ENCODE measurements at regions not wholly inside any gene's neighbourhood (a gene's known extent, or its start where the extent isn't known, plus 50 kb on each side); places are given as distances from the start of the nearest gene placed in this dataset.

- Mint-ChIP-seq H3K9me3 (no peaks in the 10 kb centered on the region), H3K36me3 (no peaks in the 10 kb centered on the region)
- TF ChIP-seq, protein P1, sequence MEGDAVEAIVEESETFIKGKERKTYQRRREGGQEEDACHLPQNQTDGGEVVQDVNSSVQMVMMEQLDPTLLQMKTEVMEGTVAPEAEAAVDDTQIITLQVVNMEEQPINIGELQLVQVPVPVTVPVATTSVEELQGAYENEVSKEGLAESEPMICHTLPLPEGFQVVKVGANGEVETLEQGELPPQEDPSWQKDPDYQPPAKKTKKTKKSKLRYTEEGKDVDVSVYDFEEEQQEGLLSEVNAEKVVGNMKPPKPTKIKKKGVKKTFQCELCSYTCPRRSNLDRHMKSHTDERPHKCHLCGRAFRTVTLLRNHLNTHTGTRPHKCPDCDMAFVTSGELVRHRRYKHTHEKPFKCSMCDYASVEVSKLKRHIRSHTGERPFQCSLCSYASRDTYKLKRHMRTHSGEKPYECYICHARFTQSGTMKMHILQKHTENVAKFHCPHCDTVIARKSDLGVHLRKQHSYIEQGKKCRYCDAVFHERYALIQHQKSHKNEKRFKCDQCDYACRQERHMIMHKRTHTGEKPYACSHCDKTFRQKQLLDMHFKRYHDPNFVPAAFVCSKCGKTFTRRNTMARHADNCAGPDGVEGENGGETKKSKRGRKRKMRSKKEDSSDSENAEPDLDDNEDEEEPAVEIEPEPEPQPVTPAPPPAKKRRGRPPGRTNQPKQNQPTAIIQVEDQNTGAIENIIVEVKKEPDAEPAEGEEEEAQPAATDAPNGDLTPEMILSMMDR (conservative IDR thresholded peaks at IDR 0.05) = no peak
Measured at GRCh38 chr14:65943150-65943549, 530.6 kb downstream of the FUT8 start.

DNA sequence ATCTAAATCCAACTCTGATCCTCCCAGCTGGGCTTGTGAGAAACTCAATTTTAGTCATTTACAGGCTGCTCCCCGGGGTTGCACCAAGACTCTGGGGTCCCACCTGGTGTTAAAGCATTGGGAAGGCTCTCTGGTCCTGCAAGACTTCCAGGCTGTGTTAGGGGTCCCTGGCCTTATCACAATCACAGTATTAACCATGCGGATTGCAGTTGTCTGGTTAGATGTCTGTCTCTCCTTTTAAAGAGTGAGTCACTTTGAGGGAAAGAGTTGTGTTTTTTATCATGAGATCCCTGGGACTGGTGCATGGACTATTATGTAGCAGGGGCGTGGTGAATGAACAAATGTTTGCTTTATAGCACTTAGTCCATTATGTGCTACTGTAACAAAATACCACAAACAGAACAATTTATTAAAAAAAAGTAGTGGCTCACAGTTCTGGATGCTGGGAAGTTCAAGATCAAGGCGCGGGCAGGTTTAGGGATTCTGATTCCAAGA, 531.4 kb downstream of the FUT8 start:
- Mint-ChIP-seq H3K4me1 (ENCODE audit: unreplicated experiment) (peaks cover 6% of the 10 kb centered on the region), H3K27me3 (peaks cover 17% of the 10 kb centered on the region), H3K27ac (no peak overlapping the region), H3K4me3 (no peak overlapping the region), H3K9me3 (peaks cover 3% of the 10 kb centered on the region), H3K36me3 (no peaks in the 10 kb centered on the region)
- DNase-seq (ENCODE audit: extremely low spot score, unreplicated experiment) = no peak
- TF ChIP-seq, protein P1 (conservative IDR thresholded peaks at IDR 0.05) = no peak

More at GRCh38 chr14:65943150-65943549, 530.6 kb downstream of the FUT8 start:
- no peak for DNase-seq (ENCODE audit: extremely low spot score, unreplicated experiment)
- no peak overlapping the region for H3K27ac Mint-ChIP-seq
- H3K4me3 Mint-ChIP-seq = no peak overlapping the region
- H3K27me3 Mint-ChIP-seq = peaks cover 13% of the 10 kb centered on the region
- H3K4me1 Mint-ChIP-seq (ENCODE audit: unreplicated experiment) = peaks cover 6% of the 10 kb centered on the region

DNA sequence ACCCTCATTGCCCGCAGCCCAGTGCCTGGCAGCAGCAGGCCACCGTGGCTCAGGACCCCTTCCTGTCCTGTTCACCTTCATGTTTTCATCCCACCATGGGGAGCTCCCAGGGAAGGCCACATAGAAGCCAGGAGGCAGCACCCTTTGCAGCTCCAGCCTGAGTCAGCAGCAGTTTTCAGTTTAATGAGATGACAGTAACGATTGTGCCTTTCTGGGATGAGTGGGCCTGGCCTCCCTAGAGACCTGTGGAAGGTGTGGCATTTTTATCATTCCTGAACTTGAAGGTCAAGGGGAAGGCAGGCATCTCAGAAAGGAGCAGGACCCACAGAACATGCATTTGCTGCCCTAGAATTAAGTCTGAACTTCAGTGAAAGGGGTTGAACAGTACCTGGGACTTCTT, 532.8 kb downstream of the FUT8 start:
- DNase-seq (ENCODE audit: extremely low spot score, unreplicated experiment) = no peak
- H3K27ac Mint-ChIP-seq = no peak overlapping the region
- peaks cover 9% of the 10 kb centered on the region for H3K4me1 Mint-ChIP-seq (ENCODE audit: unreplicated experiment)
- TF ChIP-seq, protein P1 (conservative IDR thresholded peaks at IDR 0.05) = no peak
- peaks cover 3% of the 10 kb centered on the region for H3K9me3 Mint-ChIP-seq
- H3K36me3 Mint-ChIP-seq = no peaks in the 10 kb centered on the region
- H3K27me3 Mint-ChIP-seq = peaks cover 29% of the 10 kb centered on the region
- H3K4me3 Mint-ChIP-seq = no peak overlapping the region

GRCh38 chr14:65946494-65946893, 534.0 kb downstream of the FUT8 start:
- Mint-ChIP-seq H3K4me1 (ENCODE audit: unreplicated experiment) (peaks cover 10% of the 10 kb centered on the region), H3K36me3 (no peaks in the 10 kb centered on the region), H3K4me3 (no peak overlapping the region), H3K27ac (no peak overlapping the region), H3K9me3 (peaks cover 3% of the 10 kb centered on the region), H3K27me3 (peaks cover 33% of the 10 kb centered on the region)
- TF ChIP-seq, protein P1 (conservative IDR thresholded peaks at IDR 0.05) = no peak
- DNase-seq (ENCODE audit: extremely low spot score, unreplicated experiment) = no peak

DNA sequence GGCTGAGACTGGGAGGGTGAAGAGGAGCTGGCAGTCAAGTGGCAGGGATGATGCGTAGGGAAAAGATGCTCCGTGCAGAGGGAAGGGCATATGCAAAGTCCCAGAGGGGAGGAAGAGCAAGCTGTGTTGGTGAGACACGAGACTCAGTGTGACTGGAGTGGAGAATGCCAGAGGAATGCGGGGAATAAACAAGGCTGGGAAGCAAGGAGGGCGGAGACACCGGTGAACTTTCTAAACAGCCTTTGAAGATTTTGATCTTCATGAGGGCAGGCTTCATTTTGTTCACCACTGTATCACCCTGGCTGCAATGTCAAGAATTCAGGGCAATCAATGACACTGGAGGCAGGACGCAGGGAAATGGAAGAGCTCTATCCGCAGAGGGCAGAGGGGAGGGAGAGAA, 535.8 kb downstream of the FUT8 start:
- TF ChIP-seq, protein P1 (conservative IDR thresholded peaks at IDR 0.05) = no peak
- H3K27me3 Mint-ChIP-seq = peaks cover 39% of the 10 kb centered on the region
- H3K4me3 Mint-ChIP-seq = no peak overlapping the region
- no peak overlapping the region for H3K27ac Mint-ChIP-seq
- H3K4me1 Mint-ChIP-seq (ENCODE audit: unreplicated experiment) = peaks cover 19% of the 10 kb centered on the region
- no peaks in the 10 kb centered on the region for H3K36me3 Mint-ChIP-seq
- peaks cover 3% of the 10 kb centered on the region for H3K9me3 Mint-ChIP-seq
- no peak for DNase-seq (ENCODE audit: extremely low spot score, unreplicated experiment)
